ENCODE measurements at regions not wholly inside any gene's neighbourhood (a gene's known extent, or its start where the extent isn't known, plus 50 kb on each side); places are given as distances from the start of the nearest gene placed in this dataset.

DNA sequence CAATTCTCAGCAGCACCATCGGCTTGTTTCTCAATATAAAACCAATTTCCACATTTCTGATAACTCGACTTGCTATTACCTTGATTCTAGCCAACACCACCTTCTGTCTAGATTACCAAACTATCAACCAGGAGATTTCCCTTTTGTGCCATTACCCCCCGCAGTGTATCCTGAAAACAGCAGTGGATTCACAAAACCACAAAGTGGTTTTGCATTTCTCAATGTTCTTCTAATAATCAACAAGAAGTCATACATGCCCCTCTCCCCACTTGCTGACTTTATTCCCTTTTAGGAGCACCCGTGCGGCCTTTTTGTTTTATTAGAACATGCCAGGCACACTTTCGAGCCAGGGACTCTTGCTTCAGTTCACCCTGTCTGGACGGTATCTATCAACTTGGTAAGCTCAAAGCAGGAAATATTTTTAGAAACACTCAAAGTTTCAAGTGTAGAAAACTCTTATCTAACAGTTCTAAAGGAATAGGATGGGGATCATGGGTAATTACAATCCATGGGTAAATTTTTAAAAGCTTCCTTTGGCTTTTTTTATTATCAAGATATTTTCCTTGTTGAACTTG is 967.4 kb downstream of the EFNB2 start:
- Histone ChIP-seq H3K27ac (no peak overlapping the region), H3K4me1 (no peaks in the 10 kb centered on the region), H3K36me3 (no peaks in the 10 kb centered on the region), H3K27me3 (no peaks in the 10 kb centered on the region), H3K9me3 (no peaks in the 10 kb centered on the region), H3K4me3 (no peak overlapping the region)
- no peak for DNase-seq (ENCODE audit: low spot score)
- TF ChIP-seq CTCF (IDR thresholded peaks at IDR 0.05), result no peak

DNA sequence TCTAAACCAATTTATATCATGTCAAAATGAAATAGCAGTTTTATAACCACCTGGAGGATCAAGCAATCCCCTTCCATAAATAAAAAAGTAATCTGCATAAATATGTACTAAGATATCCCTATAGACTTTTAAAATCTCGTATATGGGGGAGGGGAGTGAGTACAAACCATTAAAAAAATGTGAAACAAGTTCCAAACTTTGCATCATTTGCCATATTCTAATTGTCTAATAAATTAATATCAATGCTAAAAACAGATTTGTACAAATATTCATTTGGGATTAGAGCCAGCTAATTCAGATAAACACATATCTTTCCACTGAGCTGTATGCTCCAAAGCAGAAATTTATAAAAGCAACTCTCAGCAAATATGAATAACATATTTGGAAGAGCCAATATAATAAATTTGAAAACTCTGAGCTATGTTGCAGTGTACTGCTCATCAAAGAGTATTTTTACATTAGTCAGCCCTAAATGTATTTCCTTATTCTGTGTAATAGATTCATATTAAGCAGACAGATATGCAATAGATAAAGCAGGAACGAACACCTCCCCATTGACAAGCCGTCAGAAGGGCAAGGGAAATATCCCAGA is 970.2 kb downstream of the EFNB2 start:
- TF ChIP-seq CTCF (IDR thresholded peaks at IDR 0.05), result no peak
- H3K36me3 ChIP-seq, result no peaks in the 10 kb centered on the region

DNA sequence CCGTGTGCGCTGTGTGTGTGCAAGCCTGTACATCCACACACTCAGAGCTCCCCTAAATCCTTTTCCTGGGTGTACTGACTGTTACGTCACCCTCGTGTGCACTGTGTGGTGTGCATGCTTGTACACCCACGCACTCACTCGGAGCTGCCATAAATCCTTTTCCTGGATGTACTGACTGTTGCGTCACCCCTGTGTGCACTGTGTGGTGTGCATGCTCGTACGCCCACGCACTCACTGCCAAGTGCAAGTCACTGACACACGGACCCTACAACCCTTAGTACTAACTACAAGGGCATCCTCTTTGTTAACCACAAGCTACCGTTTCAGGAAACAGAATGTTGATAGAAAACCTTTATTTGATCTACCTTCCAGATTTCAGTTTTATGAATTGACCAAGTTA is 983.4 kb downstream of the EFNB2 start:
- TF ChIP-seq CTCF (IDR thresholded peaks at IDR 0.05), result no peak
- DNase-seq (ENCODE audit: low spot score), result no peak
- Histone ChIP-seq H3K4me1 (no peaks in the 10 kb centered on the region), H3K27me3 (no peaks in the 10 kb centered on the region), H3K27ac (no peak overlapping the region), H3K4me3 (no peak overlapping the region), H3K9me3 (no peaks in the 10 kb centered on the region), H3K36me3 (no peaks in the 10 kb centered on the region)

More for the DNA sequence above, 970.2 kb downstream of the EFNB2 start:
- Histone ChIP-seq H3K9me3 (no peaks in the 10 kb centered on the region), H3K27ac (no peak overlapping the region), H3K4me3 (no peak overlapping the region), H3K4me1 (no peaks in the 10 kb centered on the region), H3K27me3 (no peaks in the 10 kb centered on the region)
- DNase-seq (ENCODE audit: low spot score), result no peak

DNA sequence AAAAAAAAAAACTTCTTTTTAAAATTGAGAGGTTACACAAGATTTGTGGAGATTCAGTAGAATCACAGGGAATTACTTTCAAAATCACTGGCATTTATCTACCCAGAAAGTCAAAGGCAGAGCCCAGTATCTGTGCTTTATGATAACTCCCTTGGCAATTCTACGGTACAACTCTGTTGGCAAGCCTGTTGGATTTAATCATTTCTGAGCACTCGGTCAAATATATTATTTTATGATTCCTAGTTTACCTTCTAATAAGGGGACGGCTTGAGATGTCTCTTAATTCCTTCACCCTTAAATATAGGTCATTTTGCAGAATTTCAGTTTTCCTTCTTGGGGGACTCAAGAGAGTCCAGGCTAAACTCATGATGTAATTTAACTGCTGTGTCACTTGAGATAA is 987.6 kb downstream of the EFNB2 start:
- Histone ChIP-seq H3K27me3 (no peaks in the 10 kb centered on the region), H3K36me3 (no peaks in the 10 kb centered on the region), H3K27ac (no peak overlapping the region), H3K4me1 (no peaks in the 10 kb centered on the region), H3K9me3 (no peaks in the 10 kb centered on the region), H3K4me3 (no peak overlapping the region)
- no peak for DNase-seq (ENCODE audit: low spot score)
- TF ChIP-seq CTCF (IDR thresholded peaks at IDR 0.05), result no peak

DNA sequence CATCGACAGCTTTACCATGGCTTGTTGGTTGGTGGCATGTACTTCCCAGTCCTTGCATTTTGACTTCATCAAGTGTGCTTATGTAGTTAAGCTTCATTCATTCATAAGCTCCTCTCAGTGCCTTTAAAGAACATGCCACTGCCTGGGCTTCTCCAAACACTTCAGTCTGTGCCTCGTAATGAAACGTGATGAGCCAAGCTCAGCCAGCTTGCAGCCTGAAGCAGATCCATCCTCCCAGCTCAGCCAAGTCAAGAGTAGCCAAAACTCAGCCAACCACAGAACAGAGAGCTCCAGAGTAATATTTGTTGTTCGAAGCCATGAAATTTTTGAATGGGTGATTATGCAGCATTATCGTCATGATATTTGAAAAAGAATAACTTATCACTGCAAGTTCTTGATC is 989.7 kb downstream of the EFNB2 start:
- Histone ChIP-seq H3K27ac (no peak overlapping the region), H3K4me3 (no peak overlapping the region), H3K27me3 (no peaks in the 10 kb centered on the region), H3K36me3 (no peaks in the 10 kb centered on the region), H3K9me3 (no peaks in the 10 kb centered on the region), H3K4me1 (no peaks in the 10 kb centered on the region)
- TF ChIP-seq CTCF (IDR thresholded peaks at IDR 0.05), result no peak
- no peak for DNase-seq (ENCODE audit: low spot score)

DNA sequence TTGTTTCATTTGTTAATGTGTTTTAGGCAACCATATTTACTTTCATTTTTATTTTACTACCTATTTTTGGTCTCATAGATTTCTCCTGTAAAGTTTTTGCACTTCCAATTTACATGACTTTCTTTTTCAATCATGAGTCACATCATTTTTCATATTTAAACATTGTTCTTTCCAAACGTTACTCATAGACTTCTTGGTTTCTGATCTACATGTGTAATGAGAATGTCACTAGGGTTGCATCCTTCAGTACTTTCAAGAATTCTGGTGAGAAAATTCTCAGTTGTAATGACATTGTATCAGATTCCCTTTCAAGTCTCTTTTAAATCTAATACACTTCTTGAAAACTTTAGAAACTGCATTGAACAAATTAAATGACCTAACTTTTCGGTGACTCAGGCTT is 991.7 kb downstream of the EFNB2 start:
- no peak for TF ChIP-seq CTCF (IDR thresholded peaks at IDR 0.05)
- H3K4me3 ChIP-seq, result no peak overlapping the region

More for the DNA sequence above, 991.7 kb downstream of the EFNB2 start:
- H3K9me3 ChIP-seq, result no peaks in the 10 kb centered on the region
- H3K36me3 ChIP-seq, result no peaks in the 10 kb centered on the region
- DNase-seq (ENCODE audit: low spot score), result no peak
- no peak overlapping the region for H3K27ac ChIP-seq
- H3K4me1 ChIP-seq, result no peaks in the 10 kb centered on the region
- H3K27me3 ChIP-seq, result no peaks in the 10 kb centered on the region

All from right atrium auricular region (tissue), 2 donors.